H1 (cell line): ENCODE measurements at regions not wholly inside any gene's neighbourhood (a gene's known extent, or its start where the extent isn't known, plus 50 kb on each side); places are given as distances from the start of the nearest gene placed in this dataset.

Experiments
- BACH1 ChIP-seq: IDR thresholded peaks from 2 replicates; pipeline ENCODE4 v1.6.1; 2012; ENCODE audit warnings: low read length, improper control_type of control experiment
- RAD21 ChIP-seq, 2 experiments: IDR thresholded peaks in 1 of 2; conservative IDR thresholded peaks in 1 of 2; 2 replicates each; pipeline ENCODE4 v1.6.1; 2011; ENCODE audit warnings: low read depth in 2 of 2, low read length in 2 of 2, improper control_type of control experiment in 1 of 2, inconsistent platforms in 1 of 2, mild to moderate bottlenecking in 1 of 2, moderate library complexity in 1 of 2

DNA sequence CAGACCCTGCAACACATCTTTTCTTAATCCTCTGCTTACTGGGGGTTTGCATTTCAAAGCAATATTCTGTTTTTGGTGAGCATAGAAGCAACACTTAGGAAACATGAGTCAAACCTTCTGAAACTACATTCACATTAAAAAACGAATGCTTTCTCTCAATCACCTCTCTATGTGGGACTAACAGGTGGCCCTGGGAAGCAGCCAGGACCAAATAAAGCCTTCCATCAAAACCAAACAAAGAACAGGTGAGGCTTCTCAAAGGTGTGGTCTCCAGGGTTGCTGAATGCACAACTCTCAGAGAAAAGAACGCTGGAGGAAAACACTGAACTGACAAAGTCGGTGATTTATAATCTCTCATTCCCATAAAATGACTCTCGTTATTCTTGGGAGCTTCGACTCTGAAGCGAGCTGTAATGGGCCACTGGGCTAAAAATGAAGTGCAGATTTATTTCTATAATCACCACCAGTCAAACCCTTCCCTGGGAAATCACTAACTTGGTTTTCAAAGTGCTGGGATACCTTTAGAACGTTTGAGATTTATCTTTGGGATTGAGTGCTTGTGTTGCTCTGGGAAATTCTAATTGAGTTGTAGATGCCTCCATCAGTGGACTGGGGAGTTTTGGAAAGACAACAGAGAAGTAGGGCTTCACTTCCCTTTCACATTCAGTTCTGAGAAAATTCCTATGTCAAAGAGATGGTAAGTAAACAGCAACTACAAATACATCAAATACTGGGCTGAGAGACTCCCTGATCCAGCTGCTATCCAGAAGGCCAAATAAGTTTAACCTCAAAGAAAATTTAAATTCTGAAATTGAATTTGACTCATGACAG, 262.0 kb upstream of the TMPO start (continued):
- TF ChIP-seq RAD21 (IDR thresholded peaks at IDR 0.05 in 1 of 2, conservative IDR thresholded peaks at IDR 0.05 in 1 of 2; ENCODE audit: low read depth in 2 of 2, low read length in 2 of 2) (no peak), BACH1 (no peak)
